ENCODE measurements at regions not wholly inside any gene's neighbourhood (a gene's known extent, or its start where the extent isn't known, plus 50 kb on each side); places are given as distances from the start of the nearest gene placed in this dataset.

DNA sequence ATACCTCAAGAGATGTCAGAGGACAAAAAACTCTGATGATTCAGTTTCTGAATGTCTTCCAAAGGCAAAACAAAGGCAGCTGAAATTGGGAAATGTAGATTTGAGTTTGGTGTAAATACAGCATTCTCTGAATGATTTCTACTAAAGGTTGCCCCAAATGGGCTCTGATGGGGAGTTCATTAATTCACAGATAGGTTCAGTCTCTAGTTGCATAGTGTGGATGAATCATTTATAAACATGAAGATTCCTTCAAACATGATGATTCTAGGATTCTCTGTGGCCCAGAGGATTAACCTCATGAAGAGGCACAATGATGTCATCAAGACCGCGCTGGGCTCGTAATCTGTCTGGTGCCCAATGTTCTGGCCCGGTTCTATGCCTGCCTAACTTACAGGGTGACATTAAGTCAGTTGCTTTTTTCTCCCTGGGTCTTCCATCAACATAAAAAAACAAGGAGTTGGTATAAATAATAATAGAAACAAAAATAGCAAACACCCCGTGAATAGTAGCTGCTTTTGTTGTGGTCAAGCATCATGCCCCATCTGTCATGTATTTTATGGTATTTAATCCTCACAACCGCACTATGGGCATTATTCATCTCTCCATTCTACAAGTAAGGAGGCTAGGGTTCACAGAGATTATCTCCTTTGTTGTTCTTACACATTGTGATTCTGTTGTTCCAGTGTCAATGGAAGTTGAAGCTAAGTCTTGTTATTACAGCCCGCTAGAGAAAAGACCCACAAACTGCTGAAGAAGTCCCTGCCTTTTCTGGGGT lies 509.6 kb upstream of the USP24 start (continued):
- no peak for TF ChIP-seq SP4 (IDR thresholded peaks at IDR 0.05; ENCODE audit: low read length)
- TF ChIP-seq SAP30 (IDR thresholded peaks at IDR 0.05; ENCODE audit: insufficient read depth, insufficient replicate concordance, low read length) = no peak
- no peak for TF ChIP-seq PHF8 (conservative IDR thresholded peaks at IDR 0.05; ENCODE audit: low read depth, low read length)
- TF ChIP-seq ZNF274 (IDR thresholded peaks at IDR 0.05; ENCODE audit: borderline replicate concordance, extremely low read depth, low read length) = no peak
- TF ChIP-seq SUZ12 (IDR thresholded peaks at IDR 0.05; ENCODE audit: low read length) = no peak
- TF ChIP-seq TBP (IDR thresholded peaks at IDR 0.05; ENCODE audit: low read depth, low read length) = no peak
- no peak for TF ChIP-seq BCL11A (IDR thresholded peaks at IDR 0.05; ENCODE audit: low read depth in 2 of 2, low read length in 2 of 2)
- no peak for TF ChIP-seq POU5F1 (IDR thresholded peaks at IDR 0.05; ENCODE audit: low read depth, low read length)
